NCI-H82 treated with DMSO at 0.1 percent for 48 hours (cell line): ENCODE measurements at regions not wholly inside any gene's neighbourhood (a gene's known extent, or its start where the extent isn't known, plus 50 kb on each side); places are given as distances from the start of the nearest gene placed in this dataset.
A peak's percentile ranks its signal among the peaks of the same experiment; 100 is the strongest.

Experiments used
- DNase-seq: peaks from one replicate; lab custom pipeline; 2025; ENCODE audit not compliant: unreplicated experiment; lab: John Stamatoyannopoulos, UW

DNA sequence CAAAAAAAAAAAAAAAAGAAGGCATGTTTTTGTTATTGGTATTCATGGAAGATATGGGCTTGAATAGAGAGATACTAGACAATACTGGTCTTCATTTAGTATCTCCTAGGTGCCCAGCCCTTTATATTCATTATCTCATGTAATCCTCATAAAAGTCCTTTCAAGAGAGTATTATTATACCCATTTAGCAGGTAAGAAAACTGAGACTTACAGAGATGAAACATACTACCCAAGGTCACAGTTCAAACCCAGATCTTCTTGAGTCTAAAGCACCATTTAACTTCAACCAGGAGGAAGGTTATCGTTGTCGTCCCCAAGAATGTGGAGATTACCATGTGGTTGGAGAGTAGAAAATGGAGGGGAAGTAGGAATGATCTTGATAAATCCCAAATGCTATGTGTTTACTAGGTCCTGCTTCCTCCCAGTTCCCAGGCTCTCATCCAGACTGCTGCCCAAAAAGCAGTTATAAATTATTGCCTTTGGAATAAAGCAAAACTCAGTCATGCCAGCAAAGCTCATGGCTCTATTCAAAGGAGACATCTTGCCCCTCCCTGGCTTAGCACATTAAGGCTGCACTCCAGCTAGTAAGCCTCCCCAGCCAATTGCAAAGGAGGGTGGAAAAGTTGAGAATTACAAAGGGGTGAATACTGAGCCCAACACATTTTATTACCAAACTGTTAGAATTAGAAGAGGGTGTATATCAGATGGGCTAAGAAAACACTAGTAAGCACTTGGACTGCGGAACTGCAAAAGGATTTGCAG, 163.9 kb downstream of the PIK3R1 start:
- DNase-seq = no peak

DNA sequence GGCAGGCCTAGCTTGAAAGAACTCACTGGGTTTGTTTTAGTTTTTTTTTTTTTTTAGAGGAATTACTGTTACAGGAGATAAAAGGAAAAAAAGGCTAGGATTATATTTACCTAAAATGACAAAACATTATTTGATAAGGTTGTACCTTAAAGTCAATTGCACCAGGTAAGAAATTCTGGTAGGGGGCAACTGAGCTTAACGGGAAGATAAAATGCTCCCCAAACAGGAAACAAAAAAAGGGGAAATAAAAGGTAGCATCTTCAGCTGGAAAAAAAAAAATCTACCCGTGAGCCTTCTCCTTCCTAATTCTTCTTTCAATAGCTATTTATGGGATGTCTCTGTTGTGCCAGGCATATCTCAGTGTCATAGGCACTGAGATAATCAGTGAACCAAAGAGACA, 164.5 kb downstream of the PIK3R1 start:
- DNase-seq = no peak

DNA sequence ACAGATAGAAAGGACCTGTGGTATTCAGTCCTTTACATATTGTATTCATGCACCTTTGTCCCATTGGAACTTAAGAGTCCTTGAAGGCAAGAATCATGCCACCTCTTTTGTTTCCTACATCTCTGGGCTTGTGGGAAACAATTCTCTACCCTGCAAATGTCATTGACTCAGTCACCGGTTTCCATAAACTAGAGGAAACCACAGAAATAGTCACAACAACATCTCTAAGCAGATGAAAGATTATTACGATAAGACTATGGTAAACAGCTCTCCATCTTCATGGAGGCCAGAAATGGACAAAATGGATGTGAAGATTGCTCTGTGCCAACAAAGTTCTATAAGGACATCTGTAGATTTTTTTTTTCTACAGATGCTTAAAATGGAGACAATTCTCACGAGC, 165.5 kb downstream of the PIK3R1 start:
- DNase-seq = no peak

DNA sequence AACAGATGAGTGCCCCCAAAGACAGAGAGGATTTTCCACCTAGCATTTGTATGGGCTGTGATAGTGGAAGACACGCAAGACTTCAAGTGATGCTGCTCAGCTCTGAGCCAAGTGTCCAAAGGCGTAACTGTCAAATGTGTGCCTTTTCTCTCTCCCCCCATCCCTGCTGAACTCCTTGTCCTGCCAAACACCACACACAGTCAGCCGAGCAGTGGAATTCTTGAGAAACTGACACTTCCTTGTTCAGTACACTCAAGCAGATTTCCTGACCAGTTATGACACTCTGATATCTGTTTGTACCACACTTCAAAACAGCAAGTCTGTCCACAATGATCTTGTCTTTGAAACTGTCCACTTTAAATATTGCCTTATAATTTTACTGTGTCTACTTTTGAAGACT, 166.4 kb downstream of the PIK3R1 start:
- DNase-seq = no peak

DNA sequence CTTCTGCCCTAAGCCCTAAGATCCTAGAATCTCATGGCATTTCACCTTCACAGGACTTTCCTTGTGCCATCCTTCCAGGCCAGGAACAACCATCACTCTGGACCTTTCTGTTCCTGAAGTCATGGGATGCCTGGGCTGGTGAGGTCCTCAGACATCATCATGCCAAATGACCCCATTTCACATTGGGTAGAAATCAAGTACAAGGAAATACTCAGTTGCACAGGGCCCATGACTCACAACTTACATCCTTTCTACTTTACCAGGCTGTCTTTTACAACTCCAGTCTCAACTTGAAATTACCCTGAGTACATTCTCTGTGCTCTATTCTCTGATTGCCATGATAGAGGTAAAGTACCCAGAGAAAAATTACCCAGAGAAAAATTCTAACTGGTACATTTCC, 167.1 kb downstream of the PIK3R1 start:
- DNase-seq = no peak

DNA sequence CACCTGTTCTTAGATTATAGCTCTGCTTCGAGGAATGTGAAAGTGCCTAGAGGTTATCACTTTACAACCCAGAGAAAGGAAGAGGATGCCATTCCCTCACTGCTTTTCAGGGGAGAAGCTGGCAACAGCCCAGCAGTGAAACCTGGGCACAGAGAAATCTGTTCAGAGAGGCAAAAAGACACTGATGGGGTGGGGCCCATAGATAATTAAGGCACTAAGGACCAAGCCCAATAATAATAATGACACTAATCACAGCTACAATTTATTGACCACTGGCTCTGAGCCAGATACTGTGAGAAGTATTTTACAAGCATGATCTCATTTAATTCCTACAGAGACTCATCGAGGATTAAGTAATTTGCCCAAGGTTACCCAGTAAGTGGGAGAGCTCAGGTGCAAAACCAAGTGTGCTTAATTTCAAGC, 168.3 kb downstream of the PIK3R1 start:
- DNase-seq = peak; percentile 18

DNA sequence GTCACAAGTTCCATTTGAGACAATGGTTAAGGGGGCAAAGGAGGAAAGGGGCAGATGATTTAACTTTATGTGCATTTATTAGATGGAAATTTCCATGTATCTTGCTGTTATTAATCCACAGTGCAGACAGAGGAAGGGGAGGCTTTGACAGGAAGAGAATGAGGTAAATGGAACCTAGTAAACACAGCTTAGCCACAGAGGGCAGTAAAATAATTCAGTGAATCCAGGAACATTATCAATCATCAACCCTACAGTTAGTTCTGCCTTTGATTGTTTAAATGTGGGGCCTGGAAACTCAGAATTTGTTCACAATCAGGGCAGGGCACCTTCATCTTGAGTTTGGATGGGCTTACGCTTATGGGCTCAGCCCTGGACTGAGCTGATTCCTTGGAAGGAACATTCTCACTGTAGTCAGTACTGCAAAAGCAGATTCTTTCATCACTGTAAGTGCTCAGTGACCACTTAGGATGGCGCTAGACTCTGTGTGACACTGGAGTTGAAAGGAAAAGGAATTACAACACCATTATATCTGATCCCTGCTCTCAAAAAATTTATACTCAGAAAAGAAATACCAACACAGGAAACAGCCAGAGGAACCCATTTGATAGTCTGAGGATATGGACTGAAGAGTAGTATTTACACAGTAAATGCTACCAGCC, 169.5 kb downstream of the PIK3R1 start:
- DNase-seq = no peak

DNA sequence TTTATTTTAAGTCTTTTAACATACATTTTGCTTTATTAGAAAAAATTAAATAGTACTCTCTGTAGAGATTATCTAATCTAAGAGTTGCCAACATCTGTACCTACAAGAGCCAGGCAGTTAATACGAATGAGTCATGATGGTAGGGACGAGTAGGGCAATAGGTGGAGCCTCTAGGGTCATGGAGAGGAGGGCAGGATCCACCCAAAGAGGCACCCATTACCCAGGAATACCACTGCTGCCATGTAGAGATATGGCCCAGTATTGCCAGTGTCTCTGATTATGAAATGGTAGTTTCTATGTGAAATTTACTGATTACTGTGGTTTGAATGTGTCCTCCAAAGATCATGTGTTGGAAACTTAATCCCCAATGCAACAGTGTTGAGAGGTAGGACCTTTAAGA, 170.4 kb downstream of the PIK3R1 start:
- DNase-seq = no peak

DNA sequence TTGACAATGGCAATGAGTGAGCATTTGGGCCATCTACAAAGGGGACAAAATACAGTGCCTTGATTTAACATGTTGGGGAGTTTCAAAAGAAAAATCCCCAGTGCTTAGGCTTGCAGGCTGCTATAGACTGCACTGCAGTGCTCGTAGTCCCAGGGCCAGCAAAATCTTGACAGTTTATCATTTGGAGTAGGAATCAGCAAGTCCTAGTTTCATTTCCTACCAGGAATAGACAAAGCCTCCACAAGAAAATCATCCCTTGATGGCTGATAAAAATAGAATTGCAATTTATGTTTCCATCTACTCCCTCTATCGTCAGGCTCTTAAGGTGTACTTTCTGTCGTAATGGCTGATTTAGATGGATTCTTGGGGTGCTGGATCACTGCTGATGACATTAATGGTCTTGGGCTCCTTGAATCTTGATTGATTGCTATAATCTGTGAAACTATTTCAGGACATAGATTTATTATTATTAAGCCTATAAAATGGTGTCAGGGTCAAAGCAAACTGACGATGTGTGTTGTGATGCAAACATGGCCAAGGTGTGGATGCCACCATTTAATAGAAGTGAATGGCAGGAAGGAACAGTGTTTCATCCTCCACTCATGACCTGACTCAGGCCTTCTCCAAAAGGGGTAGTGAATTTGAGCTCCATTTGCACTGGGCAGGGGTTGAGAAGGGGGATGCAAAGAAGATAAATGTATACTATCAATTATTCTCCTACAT, 171.7 kb downstream of the PIK3R1 start:
- DNase-seq = no peak

DNA sequence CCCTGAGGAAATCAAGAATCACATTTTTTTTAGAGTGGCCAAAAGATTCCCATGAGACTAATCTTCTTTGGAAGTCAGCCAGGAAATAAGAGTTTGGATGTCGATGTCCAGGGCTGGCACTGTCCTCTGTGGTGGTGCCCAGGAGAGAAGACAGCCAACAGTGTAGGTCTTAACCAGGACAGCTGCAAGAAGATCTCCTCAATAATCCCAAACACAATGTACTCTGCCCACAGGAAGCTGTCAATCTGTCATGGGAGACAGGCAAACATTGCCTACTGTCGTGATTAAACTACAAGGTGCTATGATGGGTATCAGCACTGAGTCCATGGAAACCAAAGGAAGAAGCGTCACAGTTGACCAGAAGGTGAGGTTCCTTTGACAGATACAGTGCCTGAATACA, 174.1 kb downstream of the PIK3R1 start:
- DNase-seq = no peak

DNA sequence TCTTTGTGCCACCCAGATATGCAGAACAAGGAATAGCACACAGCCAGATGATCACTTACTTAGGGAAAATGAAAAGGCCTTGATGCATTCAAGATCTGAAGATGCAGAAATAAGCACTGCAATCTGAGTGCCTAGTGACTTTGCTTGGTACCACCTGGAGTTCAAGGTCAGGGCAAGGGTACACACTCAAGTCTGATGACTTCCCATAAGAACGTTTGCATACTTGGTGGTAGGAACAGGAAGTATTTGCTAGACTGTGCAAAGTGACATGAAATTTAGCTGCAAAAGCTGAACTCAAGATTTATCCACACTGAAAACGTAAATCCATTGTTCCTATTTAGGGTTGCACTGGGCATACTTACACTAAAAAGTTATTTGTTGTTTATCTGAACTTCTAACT, 177.1 kb downstream of the PIK3R1 start:
- no peak for DNase-seq

DNA sequence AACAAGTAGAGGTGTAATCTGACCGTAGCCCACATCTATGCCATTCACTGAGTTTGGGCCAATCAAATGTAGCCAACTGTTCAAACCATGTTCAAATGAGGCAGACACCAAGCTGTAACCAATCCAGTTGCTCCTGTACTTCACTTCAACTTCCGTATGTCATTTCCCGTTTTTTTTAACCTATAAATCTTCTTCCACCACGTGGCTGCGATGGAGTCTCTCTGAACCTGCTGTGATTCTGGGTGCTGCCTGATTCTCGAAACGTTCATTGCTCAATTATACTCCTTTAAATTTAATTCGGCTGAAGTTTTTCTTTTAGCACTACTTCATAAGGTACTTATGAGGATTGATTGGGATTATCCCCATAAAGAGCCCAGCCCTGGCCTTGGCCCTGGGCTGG, 179.7 kb downstream of the PIK3R1 start:
- no peak for DNase-seq

DNA sequence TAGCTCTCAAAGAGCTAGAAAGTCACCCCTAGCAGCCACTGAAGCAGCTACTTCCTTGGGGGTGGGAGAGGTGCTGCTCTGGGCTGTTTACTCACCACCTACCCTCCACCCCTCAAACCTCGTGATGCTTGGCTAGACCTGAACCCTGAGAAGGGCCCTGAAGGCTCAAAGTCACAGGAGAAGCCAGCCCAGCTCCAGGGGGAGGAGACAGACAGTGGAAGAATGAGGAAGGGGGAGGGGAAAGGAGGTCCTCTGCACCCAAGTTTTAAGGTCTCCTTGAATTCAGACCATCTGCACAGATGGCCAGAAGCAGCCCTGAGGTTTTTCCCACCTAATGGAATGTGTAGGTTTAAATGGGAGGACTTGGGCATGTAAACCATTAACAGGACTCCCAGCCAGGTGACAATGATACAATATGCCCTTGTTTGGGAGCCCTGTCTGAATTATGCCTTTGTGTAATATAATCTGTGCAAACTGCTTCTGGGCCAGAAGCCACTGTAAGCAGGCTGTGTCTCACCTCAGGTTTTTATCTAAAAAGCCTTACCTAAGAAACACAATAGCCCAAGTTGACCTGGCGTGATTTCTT, 180.5 kb downstream of the PIK3R1 start:
- DNase-seq = no peak

DNA sequence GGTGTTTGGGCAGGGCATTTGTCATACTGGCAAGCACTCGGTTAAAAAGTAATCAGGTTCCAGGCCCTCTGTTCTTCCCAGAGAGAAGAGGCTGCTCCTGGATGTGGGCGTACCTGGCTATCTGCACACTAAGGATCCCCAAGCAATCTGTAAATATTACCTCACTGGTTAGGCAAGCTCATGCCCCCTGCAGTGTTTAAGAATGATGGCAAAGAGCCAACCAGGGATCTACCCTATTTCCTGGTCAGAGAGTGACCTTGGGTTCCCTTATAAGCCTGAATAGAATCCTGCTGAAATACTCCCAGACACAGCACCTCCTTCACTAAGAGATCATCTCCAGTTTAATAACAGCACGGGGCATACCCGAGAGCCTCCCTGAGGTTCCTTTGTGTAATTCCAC, 181.2 kb downstream of the PIK3R1 start:
- DNase-seq = no peak

DNA sequence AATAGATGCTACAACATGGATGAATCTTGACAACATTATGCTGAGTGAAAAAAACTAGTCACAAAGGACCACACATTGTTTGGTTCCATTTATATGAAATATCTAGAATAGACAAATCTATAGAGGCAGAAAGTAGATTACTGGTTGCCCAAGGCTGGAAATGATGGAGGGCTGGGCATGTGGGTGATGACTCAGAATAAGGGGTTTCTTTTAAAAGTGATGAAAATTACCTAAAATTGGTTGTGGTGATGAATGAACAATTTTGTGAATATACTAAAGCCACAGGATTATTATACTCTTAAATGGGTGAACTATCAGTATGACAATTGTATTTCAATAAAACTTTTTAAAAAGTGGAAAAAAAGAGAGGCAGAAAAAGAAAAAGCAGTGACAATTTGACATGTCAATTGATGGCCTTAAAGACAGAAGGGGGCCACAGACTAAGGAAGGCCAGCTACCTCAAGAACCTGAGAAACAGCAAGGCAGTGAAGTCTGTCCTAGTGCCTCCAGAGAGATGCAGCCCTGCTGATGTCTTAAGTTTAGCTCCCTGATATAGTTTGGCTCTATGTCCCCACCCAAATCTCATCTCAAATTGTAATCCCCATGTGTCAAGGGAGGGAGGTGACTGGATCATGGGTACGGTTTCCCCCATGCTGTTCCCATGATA, 182.7 kb downstream of the PIK3R1 start:
- DNase-seq = no peak

DNA sequence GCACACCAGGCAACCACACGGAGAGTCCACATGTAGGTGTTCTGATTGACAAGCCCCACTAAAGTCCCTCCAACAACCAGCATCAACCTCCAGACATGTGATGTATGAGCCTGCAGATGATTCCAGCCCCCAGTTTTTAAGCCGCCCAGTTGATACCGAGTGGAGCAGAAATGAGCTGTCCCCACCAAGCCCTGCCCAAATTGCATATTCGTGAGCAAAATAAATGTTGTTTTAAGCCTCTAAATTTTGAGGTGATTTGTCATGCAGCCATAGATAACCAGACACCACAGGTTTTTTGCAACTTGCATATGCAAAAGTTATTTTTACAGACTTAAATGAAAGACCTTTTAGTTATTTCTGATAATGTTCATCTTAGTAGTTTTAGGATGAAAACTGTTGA, 187.7 kb downstream of the PIK3R1 start:
- no peak for DNase-seq

DNA sequence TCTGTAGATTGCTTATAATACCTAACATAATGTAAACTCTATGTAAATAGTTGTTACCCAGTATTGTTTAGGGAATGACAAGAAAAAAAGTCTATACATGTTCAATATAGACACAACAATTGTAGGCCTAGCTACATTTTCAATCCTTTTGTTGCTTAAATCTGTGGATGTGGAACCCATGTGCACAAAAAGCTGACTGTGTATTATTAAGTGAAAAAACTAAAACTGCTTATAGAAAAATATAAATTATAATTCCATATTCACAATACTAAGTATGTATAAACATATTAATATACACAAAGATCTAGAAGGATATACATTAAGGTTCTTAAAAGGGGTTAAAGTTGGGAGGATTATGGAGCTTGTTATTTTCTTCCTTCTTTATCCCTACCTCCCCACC, 188.7 kb downstream of the PIK3R1 start:
- no peak for DNase-seq

DNA sequence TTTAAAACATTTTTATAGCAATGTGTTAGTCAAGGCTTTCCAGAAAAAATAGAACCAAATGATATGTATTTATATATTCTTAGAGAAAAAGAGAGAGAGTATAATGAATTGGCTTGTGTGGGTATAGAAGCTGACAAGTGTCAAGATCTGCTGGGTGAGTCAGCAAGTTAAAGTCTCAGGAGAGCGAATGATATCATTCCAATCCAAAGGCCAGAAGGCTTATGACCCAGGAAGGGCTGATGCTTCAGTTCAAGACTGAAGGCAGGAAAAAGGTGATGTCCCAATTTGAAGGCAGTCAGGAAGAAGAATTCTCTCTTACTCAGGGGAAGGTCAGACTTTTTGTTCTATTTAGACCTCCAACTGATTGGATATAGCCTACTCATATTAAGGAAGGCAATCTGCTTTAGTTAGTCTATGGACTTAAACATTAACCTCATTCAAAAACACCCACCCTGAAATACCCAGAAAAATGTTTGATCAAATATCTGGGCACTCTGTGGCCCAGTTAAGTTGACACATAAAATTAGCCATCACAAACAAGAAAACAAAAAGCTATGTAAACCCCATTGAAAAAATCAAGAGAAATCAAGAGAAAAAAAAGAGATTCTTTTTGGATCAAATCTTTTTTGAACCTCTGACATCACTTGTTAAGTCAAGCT, 189.6 kb downstream of the PIK3R1 start:
- no peak for DNase-seq

DNA sequence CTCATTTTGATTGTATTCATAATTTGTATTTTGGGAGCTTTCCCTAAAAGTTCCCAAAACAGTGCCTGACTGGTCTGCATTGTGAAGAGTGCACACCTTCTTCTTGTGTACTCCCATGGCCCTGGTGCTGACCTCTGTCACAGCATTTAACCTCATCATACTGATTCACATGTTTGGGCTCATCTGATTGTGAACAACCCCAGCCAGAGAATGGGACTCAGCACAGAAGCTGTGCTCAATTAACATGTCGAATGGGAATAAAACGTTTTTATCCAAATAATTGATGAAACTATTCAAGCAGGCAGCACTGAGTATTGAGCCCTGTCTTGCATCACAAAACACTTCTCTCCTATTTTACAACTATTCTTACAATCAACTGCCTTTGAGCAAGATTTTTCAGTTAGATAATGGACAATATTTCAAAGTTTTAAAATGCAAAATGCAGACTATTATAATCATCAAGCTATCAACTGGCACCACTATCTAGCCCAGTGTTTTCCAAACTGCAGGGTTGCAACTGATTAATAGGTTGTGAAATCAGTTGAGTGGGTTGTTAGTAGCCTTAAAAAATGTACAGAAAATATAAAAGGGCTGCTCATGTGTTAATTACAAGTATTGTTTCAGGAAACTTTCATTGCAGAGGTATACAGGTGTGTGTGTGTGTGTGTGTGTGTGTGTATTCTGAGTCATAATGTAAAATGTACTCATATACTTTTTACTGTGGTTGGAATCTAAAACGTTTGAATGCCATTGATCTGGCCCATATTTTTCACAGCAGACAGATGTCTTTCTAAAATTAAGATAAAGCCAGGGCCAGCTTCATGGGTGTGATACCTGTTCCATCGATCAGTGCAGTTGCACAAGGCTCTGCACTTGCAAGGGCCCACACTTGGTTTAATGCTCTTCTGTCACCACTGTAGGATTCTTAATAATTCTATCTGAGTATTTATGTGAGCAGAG, 190.5 kb downstream of the PIK3R1 start:
- DNase-seq = no peak
